ENCODE measurements at regions not wholly inside any gene's neighbourhood (a gene's known extent, or its start where the extent isn't known, plus 50 kb on each side); places are given as distances from the start of the nearest gene placed in this dataset.

DNA sequence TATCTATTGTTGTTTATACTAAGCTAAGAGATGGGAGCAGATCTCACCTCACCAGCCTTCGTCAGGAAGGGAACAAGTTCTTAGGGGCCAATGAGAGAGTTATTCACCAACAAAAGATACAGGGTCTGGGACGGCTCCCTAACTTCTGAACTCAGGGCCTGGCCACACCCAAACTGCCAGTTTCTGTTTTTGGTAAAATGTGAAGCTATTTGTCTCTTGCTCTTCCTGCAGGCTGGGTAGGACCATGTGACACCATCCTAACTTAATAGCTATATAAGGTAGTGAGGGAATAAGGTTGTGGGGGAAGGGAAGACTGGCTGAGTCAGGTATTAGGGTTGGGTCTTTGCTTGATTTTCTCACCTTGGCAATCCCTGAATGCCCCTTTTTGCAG is 480.5 kb downstream of the KDM4C start:
- no peak for DNase-seq (ENCODE audit: extremely low read depth, low read depth)
- TF ChIP-seq, protein P1, sequence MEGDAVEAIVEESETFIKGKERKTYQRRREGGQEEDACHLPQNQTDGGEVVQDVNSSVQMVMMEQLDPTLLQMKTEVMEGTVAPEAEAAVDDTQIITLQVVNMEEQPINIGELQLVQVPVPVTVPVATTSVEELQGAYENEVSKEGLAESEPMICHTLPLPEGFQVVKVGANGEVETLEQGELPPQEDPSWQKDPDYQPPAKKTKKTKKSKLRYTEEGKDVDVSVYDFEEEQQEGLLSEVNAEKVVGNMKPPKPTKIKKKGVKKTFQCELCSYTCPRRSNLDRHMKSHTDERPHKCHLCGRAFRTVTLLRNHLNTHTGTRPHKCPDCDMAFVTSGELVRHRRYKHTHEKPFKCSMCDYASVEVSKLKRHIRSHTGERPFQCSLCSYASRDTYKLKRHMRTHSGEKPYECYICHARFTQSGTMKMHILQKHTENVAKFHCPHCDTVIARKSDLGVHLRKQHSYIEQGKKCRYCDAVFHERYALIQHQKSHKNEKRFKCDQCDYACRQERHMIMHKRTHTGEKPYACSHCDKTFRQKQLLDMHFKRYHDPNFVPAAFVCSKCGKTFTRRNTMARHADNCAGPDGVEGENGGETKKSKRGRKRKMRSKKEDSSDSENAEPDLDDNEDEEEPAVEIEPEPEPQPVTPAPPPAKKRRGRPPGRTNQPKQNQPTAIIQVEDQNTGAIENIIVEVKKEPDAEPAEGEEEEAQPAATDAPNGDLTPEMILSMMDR (IDR thresholded peaks at IDR 0.05; ENCODE audit: low read depth, low read length), result no peak

DNA sequence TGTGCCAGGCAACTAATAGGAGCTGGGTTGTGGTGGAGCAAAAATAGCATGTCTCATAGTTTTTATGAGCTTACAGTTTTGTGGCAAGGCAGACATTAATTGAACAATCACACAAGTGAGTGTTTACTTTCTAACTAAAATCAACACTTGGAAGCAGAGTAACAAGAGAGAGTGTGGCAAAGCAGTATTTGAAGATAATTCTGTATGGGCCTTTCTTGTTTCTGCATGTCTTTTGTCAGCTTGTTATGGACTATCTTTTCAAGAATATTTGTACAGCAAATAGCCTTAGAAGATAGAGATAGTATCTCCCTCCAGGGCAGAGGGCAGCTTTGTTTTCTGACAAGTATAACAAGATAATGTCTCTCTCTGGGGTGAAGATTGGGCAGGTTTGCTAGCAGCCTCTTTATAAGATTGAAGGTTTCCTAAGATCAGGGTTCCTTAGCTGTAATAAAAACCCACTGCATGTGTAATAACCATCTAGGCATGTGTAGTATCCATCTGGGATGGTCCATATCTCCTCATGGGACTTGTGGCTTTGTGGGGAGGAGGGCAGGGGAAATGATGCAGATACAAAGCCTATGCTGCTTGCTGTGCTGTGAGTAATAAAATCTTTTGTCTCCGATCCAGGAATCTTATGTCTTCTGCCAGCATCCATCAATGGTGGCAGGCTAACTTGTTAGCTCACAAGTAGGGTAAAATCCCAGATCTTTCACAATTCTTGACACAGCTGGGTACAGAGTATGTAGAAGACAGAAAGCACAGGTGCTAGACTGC is 479.9 kb downstream of the KDM4C start:
- no peak for DNase-seq (ENCODE audit: extremely low read depth, low read depth)
- TF ChIP-seq, protein P1 (IDR thresholded peaks at IDR 0.05; ENCODE audit: low read depth, low read length), result no peak

DNA sequence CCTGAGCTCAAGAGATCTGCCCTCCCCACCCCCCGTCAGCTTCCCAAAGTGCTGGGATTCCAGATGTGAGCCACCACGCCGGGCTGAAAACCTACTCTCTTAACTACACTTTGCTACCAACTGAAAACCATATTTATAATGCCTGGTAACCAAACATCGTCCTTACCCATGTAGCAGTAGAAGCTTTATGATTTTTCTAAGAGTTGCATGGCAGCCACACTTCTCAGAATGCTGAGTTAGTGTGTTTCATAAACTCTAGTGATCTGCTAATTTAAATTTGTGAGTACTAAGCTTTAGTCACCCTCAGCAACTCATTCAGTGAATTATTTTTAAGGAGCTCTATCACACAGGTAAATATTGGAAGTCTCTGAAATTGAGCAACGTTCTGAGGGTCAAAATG is 478.4 kb downstream of the KDM4C start:
- DNase-seq (ENCODE audit: extremely low read depth, low read depth), result no peak
- TF ChIP-seq, protein P1 (IDR thresholded peaks at IDR 0.05; ENCODE audit: low read depth, low read length), result no peak

DNA sequence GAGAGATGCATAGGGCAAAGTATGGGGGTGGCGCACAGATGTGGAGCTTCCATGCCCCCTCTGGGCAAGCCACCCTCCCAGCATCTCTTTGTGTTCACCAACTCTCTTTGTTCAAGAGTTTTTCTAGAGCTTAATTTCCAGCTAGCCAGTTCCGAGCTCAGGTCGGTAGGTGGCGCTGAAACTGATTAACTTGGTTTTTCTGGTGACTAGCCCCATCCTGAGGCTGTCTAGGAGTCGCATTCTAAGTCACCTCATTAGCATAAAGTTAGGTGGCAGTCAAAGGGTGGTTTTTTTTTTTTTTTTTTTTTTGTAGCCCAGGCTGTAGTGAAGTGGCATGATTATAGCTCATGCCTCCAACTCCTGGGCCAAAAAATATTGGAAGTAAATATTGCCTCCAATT is 476.4 kb downstream of the KDM4C start:
- TF ChIP-seq, protein P1 (IDR thresholded peaks at IDR 0.05; ENCODE audit: low read depth, low read length), result peak; percentile 61
- DNase-seq (ENCODE audit: extremely low read depth, low read depth), result no peak

DNA sequence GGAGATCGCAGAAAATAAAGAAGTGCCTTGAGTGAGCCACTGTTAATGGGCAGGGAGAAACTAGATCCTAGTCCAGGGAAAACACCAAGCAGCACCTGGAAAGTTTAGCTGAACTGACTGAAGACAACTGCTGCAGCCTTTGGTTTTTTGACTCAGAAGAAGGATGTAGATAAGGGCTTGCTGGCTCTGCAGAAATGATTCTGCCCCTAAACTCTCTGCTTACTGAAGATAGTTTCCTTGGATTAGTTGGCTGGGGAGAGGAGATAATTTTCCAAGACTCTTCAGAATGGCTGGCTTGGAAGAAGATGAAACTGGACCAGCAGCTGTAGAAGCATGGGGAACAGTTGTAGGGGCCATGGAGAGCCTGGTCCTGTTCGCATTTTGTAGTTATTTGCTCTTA is 471.8 kb downstream of the KDM4C start:
- TF ChIP-seq, protein P1 (IDR thresholded peaks at IDR 0.05; ENCODE audit: low read depth, low read length), result no peak
- no peak for DNase-seq (ENCODE audit: extremely low read depth, low read depth)

DNA sequence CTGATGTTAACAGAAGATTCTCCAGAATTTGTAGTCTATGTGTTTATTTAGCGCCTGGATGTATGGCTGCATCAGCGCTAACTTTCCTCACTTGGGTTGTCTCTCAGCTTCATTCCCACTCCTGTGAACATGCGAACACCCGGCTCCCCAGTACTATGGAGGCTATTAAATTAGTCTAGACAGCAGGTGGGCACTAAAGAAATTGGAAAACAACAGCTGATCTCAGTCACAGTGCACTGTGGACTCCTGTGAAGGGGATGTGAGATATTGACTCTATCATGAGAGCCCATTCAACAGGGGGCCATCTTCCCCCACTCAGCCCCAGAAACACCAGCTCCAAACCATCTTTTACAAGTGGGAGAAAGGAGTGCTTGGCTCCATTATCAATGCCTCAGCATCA is 471.0 kb downstream of the KDM4C start:
- no peak for DNase-seq (ENCODE audit: extremely low read depth, low read depth)
- TF ChIP-seq, protein P1 (IDR thresholded peaks at IDR 0.05; ENCODE audit: low read depth, low read length), result no peak

DNA sequence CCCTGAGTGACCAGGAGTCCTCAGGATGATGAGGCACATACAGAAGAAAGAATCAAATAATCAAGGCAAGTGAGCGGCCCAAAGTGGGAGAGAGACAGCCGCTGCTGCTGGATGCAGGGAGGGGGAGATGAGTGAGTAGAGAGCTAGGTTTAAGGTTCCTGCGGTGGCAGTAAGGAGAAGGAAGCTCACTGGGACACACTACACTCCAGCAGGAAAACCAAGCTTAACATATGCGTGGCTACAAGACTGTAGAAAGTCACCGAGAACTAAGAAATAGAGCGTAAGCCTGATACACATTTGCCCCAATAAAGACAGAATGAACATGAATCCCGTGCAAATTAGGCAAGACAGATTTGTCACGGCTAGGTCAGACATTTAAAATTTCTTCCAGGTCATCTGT is 470.2 kb downstream of the KDM4C start:
- TF ChIP-seq, protein P1 (IDR thresholded peaks at IDR 0.05; ENCODE audit: low read depth, low read length), result no peak
- no peak for DNase-seq (ENCODE audit: extremely low read depth, low read depth)
